ENCODE measurements at regions not wholly inside any gene's neighbourhood (a gene's known extent, or its start where the extent isn't known, plus 50 kb on each side); places are given as distances from the start of the nearest gene placed in this dataset.

DNA sequence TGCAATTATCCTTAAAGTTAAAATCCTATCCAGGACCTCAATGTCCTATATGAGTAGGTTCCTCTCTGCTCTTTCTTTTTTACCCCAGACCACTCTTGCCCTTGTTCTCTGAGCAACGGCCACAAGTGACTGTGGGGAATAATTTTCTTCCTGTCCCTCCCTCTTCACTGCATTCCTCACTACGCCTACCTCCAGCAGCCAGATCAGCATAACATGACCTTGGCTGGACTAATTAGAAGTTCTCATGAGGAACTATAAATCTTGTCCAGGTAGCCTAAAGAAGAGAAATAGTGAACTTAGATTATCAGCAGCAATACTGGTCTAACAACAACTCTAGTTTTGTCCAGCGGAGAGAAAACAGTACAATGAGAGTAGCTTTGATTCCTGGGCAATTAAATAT, 643.8 kb upstream of the KLHL29 start:
- Histone ChIP-seq H4K8ac (ENCODE audit: low read depth in 2 of 2, low read length in 2 of 2) (no peak overlapping the region), H3K14ac (replicated peaks; ENCODE audit: low read depth, low read length) (no peak overlapping the region), H2BK120ac (ENCODE audit: low read depth, low read length) (no peak overlapping the region), H3K36me3 (ENCODE audit: control insufficient read depth, insufficient read depth, low read length) (no peaks in the 10 kb centered on the region), H3K4me2 (ENCODE audit: low read depth, low read length) (no peak overlapping the region), H4K20me1 (ENCODE audit: insufficient read depth, low read length) (no peaks in the 10 kb centered on the region), H4K91ac (ENCODE audit: insufficient read depth, low read depth, low read length) (no peak overlapping the region), H3K79me1 (ENCODE audit: low read depth in 1 of 2, low read length in 2 of 2) (no peaks in the 10 kb centered on the region), H3K56ac (ENCODE audit: extremely low read depth, insufficient read depth, low read length) (no peak overlapping the region), H3K4me3 (ENCODE audit: insufficient read depth, low read depth, low read length) (no peak overlapping the region), H2AK9ac (replicated peaks; ENCODE audit: low read depth, low read length, poor library complexity) (no peak overlapping the region), H2BK5ac (ENCODE audit: low read depth, low read length, poor library complexity, severe bottlenecking) (no peak overlapping the region), H3K23ac (ENCODE audit: low read depth, low read length) (no peak overlapping the region), H2BK15ac (ENCODE audit: low read depth, low read length) (no peak overlapping the region), H3K27me3 (ENCODE audit: control insufficient read depth, insufficient read depth, low read length) (no peaks in the 10 kb centered on the region), H3K18ac (ENCODE audit: low read depth, low read length) (no peak overlapping the region), H4K5ac (ENCODE audit: low read depth, low read length) (no peak overlapping the region), H3K4ac (ENCODE audit: low read depth, low read length) (no peak overlapping the region), H3K9me3 (ENCODE audit: control insufficient read depth, insufficient read depth, low read length) (peaks cover 2% of the 10 kb centered on the region; the same call in 1 of the 2 replicates), H3K27ac (ENCODE audit: insufficient read depth, low read length) (no peak overlapping the region), H2AK5ac (ENCODE audit: low read depth, low read length) (no peak overlapping the region), H3K9ac (ENCODE audit: low read depth, low read length) (no peak overlapping the region), H3K4me1 (ENCODE audit: control insufficient read depth, insufficient read depth, low read length) (no peaks in the 10 kb centered on the region), H2BK20ac (ENCODE audit: low read depth, low read length) (no peak overlapping the region), H3K9me1 (ENCODE audit: insufficient read depth, low read length) (no peaks in the 10 kb centered on the region), H2AFZ (replicated peaks; ENCODE audit: low read length, poor library complexity) (no peak overlapping the region)
- dilution Hi-C loops (cut with HindIII; ENCODE audit: low sequenced_read_pairs, unreplicated experiment) (no loop called here), intact Hi-C loops (cut with micrococcal nuclease) (no loop called here), in situ Hi-C loops (cut with MboI; ENCODE audit: low sequenced_read_pairs) (no loop called here)
- ChIA-PET POLR2A (ENCODE audit: unreplicated experiment) (no interaction called here), CTCF (no interaction called here)
- DNase-seq (no peak), ATAC-seq (ENCODE audit: low read depth) (no peak)
- TF ChIP-seq RCOR1 (IDR thresholded peaks at IDR 0.05; ENCODE audit: insufficient replicate concordance, low read length) (no peak), RFX5 (IDR thresholded peaks at IDR 0.05; ENCODE audit: low read depth, low read length) (no peak), BHLHE40 (IDR thresholded peaks at IDR 0.05; ENCODE audit: low read depth, low read length) (no peak), CHD1 (IDR thresholded peaks at IDR 0.05; ENCODE audit: low read depth, low read length) (no peak)
- TF ChIP-seq, protein P1, sequence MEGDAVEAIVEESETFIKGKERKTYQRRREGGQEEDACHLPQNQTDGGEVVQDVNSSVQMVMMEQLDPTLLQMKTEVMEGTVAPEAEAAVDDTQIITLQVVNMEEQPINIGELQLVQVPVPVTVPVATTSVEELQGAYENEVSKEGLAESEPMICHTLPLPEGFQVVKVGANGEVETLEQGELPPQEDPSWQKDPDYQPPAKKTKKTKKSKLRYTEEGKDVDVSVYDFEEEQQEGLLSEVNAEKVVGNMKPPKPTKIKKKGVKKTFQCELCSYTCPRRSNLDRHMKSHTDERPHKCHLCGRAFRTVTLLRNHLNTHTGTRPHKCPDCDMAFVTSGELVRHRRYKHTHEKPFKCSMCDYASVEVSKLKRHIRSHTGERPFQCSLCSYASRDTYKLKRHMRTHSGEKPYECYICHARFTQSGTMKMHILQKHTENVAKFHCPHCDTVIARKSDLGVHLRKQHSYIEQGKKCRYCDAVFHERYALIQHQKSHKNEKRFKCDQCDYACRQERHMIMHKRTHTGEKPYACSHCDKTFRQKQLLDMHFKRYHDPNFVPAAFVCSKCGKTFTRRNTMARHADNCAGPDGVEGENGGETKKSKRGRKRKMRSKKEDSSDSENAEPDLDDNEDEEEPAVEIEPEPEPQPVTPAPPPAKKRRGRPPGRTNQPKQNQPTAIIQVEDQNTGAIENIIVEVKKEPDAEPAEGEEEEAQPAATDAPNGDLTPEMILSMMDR (conservative IDR thresholded peaks at IDR 0.05; ENCODE audit: low read depth, low read length) = no peak
- TF ChIP-seq, protein P2, sequence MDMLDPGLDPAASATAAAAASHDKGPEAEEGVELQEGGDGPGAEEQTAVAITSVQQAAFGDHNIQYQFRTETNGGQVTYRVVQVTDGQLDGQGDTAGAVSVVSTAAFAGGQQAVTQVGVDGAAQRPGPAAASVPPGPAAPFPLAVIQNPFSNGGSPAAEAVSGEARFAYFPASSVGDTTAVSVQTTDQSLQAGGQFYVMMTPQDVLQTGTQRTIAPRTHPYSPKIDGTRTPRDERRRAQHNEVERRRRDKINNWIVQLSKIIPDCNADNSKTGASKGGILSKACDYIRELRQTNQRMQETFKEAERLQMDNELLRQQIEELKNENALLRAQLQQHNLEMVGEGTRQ (IDR thresholded peaks at IDR 0.05; ENCODE audit: low read depth, low read length) = no peak
- no TSS peak for BruUV-seq (replicated peaks)
- no CpG with 5 or more reads among the region's 3 CpGs for WGBS, 2 experiments (ENCODE audit: extremely low coverage in 2 of 2, insufficient read length in 1 of 2)

All from IMR-90 (cell line).